Islet of Langerhans (tissue), 1 donor: ENCODE measurements at regions not wholly inside any gene's neighbourhood (a gene's known extent, or its start where the extent isn't known, plus 50 kb on each side); places are given as distances from the start of the nearest gene placed in this dataset.
A peak's percentile ranks its signal among the peaks of the same experiment; 100 is the strongest.

Experiments
- FAIRE-seq: peaks from one replicate; lab custom pipeline; 2011; peaks lifted over from hg19 to GRCh38; lab: Jason Lieb, UNC

- no peak for FAIRE-seq
Observed at GRCh38 chr9:111193095-111193494, 136.9 kb downstream of the OR2K2 start.

- no peak for FAIRE-seq
Observed at GRCh38 chr9:111192650-111193049, 137.4 kb downstream of the OR2K2 start.

- no peak for FAIRE-seq
Observed at GRCh38 chr9:111190347-111190746, 139.7 kb downstream of the OR2K2 start.

GRCh38 chr9:111187376-111187775, 142.6 kb downstream of the OR2K2 start:
- FAIRE-seq: no peak

GRCh38 chr9:111186021-111186530, 143.9 kb downstream of the OR2K2 start:
- FAIRE-seq: no peak

- FAIRE-seq: no peak
Observed at GRCh38 chr9:111180811-111181210, 142.5 kb upstream of the LPAR1 start.

GRCh38 chr9:111179577-111179976, 141.3 kb upstream of the LPAR1 start:
- no peak for FAIRE-seq

- peak; percentile 78 for FAIRE-seq
Observed at GRCh38 chr9:111178331-111179055, 140.2 kb upstream of the LPAR1 start.

- no peak for FAIRE-seq
Observed at GRCh38 chr9:111176511-111176910, 138.2 kb upstream of the LPAR1 start.

- no peak for FAIRE-seq
Observed at GRCh38 chr9:111175350-111175749, 137.1 kb upstream of the LPAR1 start.

GRCh38 chr9:111167341-111167740, 129.1 kb upstream of the LPAR1 start:
- FAIRE-seq: no peak

- FAIRE-seq: no peak
Observed at GRCh38 chr9:111163716-111164389, 125.6 kb upstream of the LPAR1 start.

GRCh38 chr9:111162026-111162425, 123.8 kb upstream of the LPAR1 start:
- no peak for FAIRE-seq

- no peak for FAIRE-seq
Observed at GRCh38 chr9:111161015-111161415, 122.7 kb upstream of the LPAR1 start.

GRCh38 chr9:111158999-111159398, 120.7 kb upstream of the LPAR1 start:
- FAIRE-seq: no peak

- no peak for FAIRE-seq
Observed at GRCh38 chr9:111158363-111158762, 120.1 kb upstream of the LPAR1 start.

- no peak for FAIRE-seq
Observed at GRCh38 chr9:111154081-111154562, 115.9 kb upstream of the LPAR1 start.

GRCh38 chr9:111152614-111153406, 114.5 kb upstream of the LPAR1 start:
- FAIRE-seq: no peak

- FAIRE-seq: no peak
Observed at GRCh38 chr9:111151537-111151936, 113.3 kb upstream of the LPAR1 start.

GRCh38 chr9:111150181-111150580, 111.9 kb upstream of the LPAR1 start:
- FAIRE-seq: no peak

- no peak for FAIRE-seq
Observed at GRCh38 chr9:111149018-111149759, 110.9 kb upstream of the LPAR1 start.
